HL-60 (cell line): ENCODE measurements at regions not wholly inside any gene's neighbourhood (a gene's known extent, or its start where the extent isn't known, plus 50 kb on each side); places are given as distances from the start of the nearest gene placed in this dataset.
"Not testable (repeated sequence)": the region's sequence is repeated elsewhere in the genome, so short reads cannot be mapped to it uniquely, and the experiment has no call there.

ENCODE experiments used
- GABPA ChIP-seq: IDR thresholded peaks from 2 replicates; pipeline ENCODE4 v1.6.1; 2012; ENCODE audit warnings: low read depth
- POLR2AphosphoS5 ChIP-seq: IDR thresholded peaks from 2 replicates; pipeline ENCODE4 v1.6.1; 2012; ENCODE audit warnings: low read depth
- TF ChIP-seq, protein P1 (sequence below): IDR thresholded peaks from one replicate; pipeline ENCODE4 v1.5.1; 2011; ENCODE audit warnings: low read length, control low read depth, inconsistent platforms; ENCODE audit not compliant: insufficient read depth

GRCh38 chr1:30547326-30547725 is 176.1 kb downstream of the MATN1 start:
- TF ChIP-seq POLR2AphosphoS5, GABPA: not testable (repeated sequence)
- TF ChIP-seq, protein P1, sequence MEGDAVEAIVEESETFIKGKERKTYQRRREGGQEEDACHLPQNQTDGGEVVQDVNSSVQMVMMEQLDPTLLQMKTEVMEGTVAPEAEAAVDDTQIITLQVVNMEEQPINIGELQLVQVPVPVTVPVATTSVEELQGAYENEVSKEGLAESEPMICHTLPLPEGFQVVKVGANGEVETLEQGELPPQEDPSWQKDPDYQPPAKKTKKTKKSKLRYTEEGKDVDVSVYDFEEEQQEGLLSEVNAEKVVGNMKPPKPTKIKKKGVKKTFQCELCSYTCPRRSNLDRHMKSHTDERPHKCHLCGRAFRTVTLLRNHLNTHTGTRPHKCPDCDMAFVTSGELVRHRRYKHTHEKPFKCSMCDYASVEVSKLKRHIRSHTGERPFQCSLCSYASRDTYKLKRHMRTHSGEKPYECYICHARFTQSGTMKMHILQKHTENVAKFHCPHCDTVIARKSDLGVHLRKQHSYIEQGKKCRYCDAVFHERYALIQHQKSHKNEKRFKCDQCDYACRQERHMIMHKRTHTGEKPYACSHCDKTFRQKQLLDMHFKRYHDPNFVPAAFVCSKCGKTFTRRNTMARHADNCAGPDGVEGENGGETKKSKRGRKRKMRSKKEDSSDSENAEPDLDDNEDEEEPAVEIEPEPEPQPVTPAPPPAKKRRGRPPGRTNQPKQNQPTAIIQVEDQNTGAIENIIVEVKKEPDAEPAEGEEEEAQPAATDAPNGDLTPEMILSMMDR, result not testable (repeated sequence)
